Aorta (tissue), 5 donors: ENCODE measurements at regions not wholly inside any gene's neighbourhood (a gene's known extent, or its start where the extent isn't known, plus 50 kb on each side); places are given as distances from the start of the nearest gene placed in this dataset.

Experiments
- ATAC-seq: fragments of 200-7000 bp; cut with Tn5 transposase; one replicate; pipeline ENCODE4 v1.9.1; 2022; ENCODE audit warnings: moderate library complexity; ENCODE audit not compliant: low FRiP score
- DNase-seq, 2 donors: peaks; one replicate each; pipeline ENCODE4 v3.0.0-alpha.2; 2020
- H3K27ac ChIP-seq, 2 donors: one replicate each; pipeline ENCODE4 v1.5.1; 2013; ENCODE audit warnings: low read length in 2 of 2, mild to moderate bottlenecking in 2 of 2, moderate library complexity in 2 of 2, control low read depth in 1 of 2, inconsistent platforms in 1 of 2, low read depth in 1 of 2
- H3K27me3 ChIP-seq, 2 donors: one replicate each; pipeline ENCODE4 v1.6.1; 2013; ENCODE audit warnings: control low read depth in 1 of 2, low read length in 1 of 2, mild to moderate bottlenecking in 1 of 2, moderate library complexity in 1 of 2; ENCODE audit not compliant: insufficient read depth in 2 of 2, control insufficient read depth in 1 of 2
- H3K36me3 ChIP-seq, 2 donors: one replicate each; pipeline ENCODE4 v1.6.1; 2013; ENCODE audit warnings: control low read depth in 1 of 2, low read length in 1 of 2, mild to moderate bottlenecking in 1 of 2; ENCODE audit not compliant: insufficient read depth in 2 of 2, control insufficient read depth in 1 of 2
- H3K4me1 ChIP-seq, 2 donors: one replicate each; pipeline ENCODE4 v1.6.1; 2013; ENCODE audit warnings: low read length in 2 of 2, control low read depth in 1 of 2, mild to moderate bottlenecking in 1 of 2, moderate library complexity in 1 of 2; ENCODE audit not compliant: insufficient read depth in 2 of 2, control insufficient read depth in 1 of 2
- H3K4me3 ChIP-seq, 2 donors: one replicate each; pipeline ENCODE4 v1.5.1; 2013; ENCODE audit warnings: low read length in 2 of 2, control low read depth in 1 of 2, mild to moderate bottlenecking in 1 of 2
- H3K9me3 ChIP-seq: one replicate; pipeline ENCODE4 v1.6.1; 2013; ENCODE audit warnings: mild to moderate bottlenecking, low read length; ENCODE audit not compliant: control insufficient read depth
- WGBS, 2 donors: extraction: QIAGEN DNeasy Blood & Tissue Kit; methylation state at CpG; one replicate each; pipeline ENCODE4 v1.1.7; 2013; 5-methylcytosine and 5-hydroxymethylcytosine counted together
- intact Hi-C, 2 donors: fragments of 100-400 bp; cut with DNase I; formaldehyde crosslinking; loops; one replicate each; pipeline versions ENCODE4 v1.14.2 to v1.15.0; 2022
- donor health status: healthy with polysubstance abuse.
- donor health status: Bipolar disorder and iron deficiency.
- donor health status: DM: no; HTN: no; CAD: no.
- donor health status: DM: no; HTN: no; CAD: no.
- donor health status: DM: yes; HTN: yes; CAD: no.

DNA sequence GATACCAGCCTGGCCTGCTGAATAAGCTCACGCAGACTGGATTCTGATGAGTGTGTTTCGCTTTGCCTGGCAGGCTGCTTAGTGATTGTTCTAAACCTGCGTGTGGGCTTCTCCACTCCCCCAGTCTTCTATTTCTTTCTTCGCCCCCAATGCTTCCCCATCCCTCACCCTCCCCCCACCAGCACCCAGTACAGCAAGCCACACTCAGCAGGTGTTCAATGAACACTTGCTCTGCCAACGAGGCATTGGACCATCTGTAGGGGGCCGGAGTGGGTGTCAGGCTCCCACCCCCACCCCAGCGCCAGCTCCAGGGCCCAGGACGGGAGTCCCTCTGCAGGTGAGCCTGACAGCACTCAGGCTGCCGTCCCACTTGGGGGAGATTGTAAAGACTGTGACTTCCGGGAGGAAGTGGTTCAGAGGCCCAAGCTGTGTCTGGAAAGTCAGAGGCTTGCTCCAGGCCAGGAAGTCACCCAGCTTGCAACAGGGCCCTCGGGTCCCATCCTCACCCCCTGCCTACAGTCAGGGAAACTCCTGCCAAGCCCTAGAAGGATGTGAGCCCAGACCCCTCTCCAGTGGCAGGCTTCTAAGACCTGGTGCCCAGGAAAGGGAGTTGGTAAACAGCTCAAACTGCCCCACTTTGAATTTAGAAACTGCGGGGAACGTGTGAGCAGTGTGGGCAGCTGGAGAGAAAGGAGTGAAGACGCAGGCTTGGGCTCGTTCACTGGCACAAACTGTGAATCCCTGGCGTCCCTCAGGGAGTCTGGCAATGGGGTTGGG is 66.3 kb upstream of the PRDM11 start:
- no peaks in the 10 kb centered on the region for H3K9me3 ChIP-seq
- H3K4me1 ChIP-seq: no peaks in the 10 kb centered on the region
- H3K36me3 ChIP-seq: no peaks in the 10 kb centered on the region
- ATAC-seq: no peak
- intact Hi-C loops: no loop called here
- no peak overlapping the region for H3K4me3 ChIP-seq
- H3K27me3 ChIP-seq: no peaks in the 10 kb centered on the region
- H3K27ac ChIP-seq: no peak overlapping the region
- 75% methylated on average over 16 of the region's 16 CpGs for WGBS, 2 donors
- DNase-seq: peak in 1 of 2 donors; percentile 70

GRCh38 chr11:45082744-45083543 is 63.5 kb upstream of the PRDM11 start:
- no peak overlapping the region for H3K4me3 ChIP-seq
- no peak for DNase-seq
- 51 to 60% methylated on average over 10 of the region's 10 CpGs for WGBS, 2 donors
- no peak for ATAC-seq
- no peak overlapping the region for H3K27ac ChIP-seq
- H3K9me3 ChIP-seq: no peaks in the 10 kb centered on the region
- H3K4me1 ChIP-seq: no peaks in the 10 kb centered on the region
- intact Hi-C loops: no loop called here
- no peaks in the 10 kb centered on the region for H3K36me3 ChIP-seq
- H3K27me3 ChIP-seq: no peaks in the 10 kb centered on the region

GRCh38 chr11:45083544-45084087 is 62.8 kb upstream of the PRDM11 start:
- no peaks in the 10 kb centered on the region for H3K27me3 ChIP-seq
- ATAC-seq: no peak
- WGBS, 2 donors: 20 to 33% methylated on average over 3 of the region's 3 CpGs
- intact Hi-C loops: no loop called here
- H3K9me3 ChIP-seq: no peaks in the 10 kb centered on the region
- no peaks in the 10 kb centered on the region for H3K4me1 ChIP-seq
- no peak overlapping the region for H3K27ac ChIP-seq
- no peak for DNase-seq
- H3K4me3 ChIP-seq: no peak overlapping the region
- H3K36me3 ChIP-seq: no peaks in the 10 kb centered on the region

DNA sequence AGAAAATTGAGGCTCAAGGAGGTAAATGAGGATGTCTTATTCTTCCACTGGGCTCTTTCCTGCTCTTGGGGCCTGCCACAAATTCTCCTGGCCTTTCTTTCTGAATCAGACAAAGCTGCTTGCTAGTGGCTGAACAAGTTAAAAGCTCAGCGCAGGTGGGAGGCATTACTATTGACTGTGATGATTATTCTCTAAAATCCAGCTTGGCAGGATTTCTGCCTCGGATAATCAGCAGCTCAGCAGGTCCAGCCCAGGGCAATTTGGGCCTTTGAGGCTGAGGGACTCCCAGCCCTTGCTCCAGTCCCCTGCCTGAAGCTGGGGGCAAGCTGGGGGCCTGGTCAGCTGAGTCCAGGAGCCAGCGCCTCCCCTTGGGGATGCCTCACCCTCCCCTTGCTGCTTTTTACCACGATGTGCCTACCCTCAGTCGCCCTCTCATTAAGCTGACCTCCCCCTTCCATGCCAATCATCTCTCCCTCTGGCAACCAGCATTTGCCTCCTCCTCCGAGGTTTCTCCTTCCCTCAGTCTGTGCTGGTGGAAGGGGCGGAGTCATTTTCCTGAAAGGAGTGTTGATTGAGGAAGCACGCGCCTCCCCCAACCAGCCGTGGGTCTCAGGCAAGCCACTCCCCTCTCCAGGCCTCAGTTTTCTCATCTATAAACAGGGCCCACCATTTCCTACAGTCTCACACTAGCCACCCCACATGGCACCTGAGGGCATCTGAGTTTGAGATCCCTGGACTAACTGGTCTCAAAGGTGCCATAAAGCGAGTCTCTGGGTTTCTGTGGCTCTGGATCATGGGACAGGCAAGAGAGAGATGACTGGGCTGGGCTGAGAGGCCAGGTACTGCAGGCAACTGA is 60.6 kb upstream of the PRDM11 start:
- intact Hi-C loops: loop anchor here (5.0 kb wide), 1 partner anchor 64 kb away; no protein-coding TSS in a partner anchor
- ATAC-seq (no peak), DNase-seq (no peak)
- Histone ChIP-seq H3K4me1 (no peaks in the 10 kb centered on the region), H3K27me3 (no peaks in the 10 kb centered on the region), H3K9me3 (no peaks in the 10 kb centered on the region), H3K36me3 (no peaks in the 10 kb centered on the region), H3K4me3 (no peak overlapping the region), H3K27ac (no peak overlapping the region)
- WGBS, 2 donors: 71 to 75% methylated on average over 11 of the region's 11 CpGs

DNA sequence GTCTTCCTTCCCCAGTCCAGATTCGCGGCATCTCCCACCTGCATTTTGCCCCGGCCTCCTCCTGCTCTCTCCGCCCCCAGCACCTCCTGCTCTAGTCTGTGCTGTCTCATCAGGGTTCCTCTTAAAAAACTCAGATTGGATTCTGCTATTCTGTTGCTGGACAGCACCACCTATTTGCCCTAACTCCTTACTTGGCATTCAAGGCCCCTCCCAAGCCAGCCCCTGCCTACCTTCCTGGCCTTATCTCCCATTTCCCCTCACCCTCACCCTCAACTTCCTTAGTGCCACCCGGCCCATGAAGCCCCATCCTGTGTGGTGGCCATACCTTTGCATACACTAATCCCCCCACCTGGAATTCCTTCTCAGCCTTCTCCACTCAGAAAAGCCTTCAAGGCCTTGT is 59.9 kb upstream of the PRDM11 start:
- H3K4me3 ChIP-seq: no peak overlapping the region
- no peaks in the 10 kb centered on the region for H3K27me3 ChIP-seq
- no peak overlapping the region for H3K27ac ChIP-seq
- H3K4me1 ChIP-seq: no peaks in the 10 kb centered on the region
- intact Hi-C loops: loop anchor here (5.0 kb wide), 1 partner anchor 64 kb away; no protein-coding TSS in a partner anchor
- 94 to 96% methylated on average over 5 of the region's 5 CpGs for WGBS, 2 donors
- H3K9me3 ChIP-seq: no peaks in the 10 kb centered on the region
- no peak for ATAC-seq
- no peak for DNase-seq
- H3K36me3 ChIP-seq: no peaks in the 10 kb centered on the region

DNA sequence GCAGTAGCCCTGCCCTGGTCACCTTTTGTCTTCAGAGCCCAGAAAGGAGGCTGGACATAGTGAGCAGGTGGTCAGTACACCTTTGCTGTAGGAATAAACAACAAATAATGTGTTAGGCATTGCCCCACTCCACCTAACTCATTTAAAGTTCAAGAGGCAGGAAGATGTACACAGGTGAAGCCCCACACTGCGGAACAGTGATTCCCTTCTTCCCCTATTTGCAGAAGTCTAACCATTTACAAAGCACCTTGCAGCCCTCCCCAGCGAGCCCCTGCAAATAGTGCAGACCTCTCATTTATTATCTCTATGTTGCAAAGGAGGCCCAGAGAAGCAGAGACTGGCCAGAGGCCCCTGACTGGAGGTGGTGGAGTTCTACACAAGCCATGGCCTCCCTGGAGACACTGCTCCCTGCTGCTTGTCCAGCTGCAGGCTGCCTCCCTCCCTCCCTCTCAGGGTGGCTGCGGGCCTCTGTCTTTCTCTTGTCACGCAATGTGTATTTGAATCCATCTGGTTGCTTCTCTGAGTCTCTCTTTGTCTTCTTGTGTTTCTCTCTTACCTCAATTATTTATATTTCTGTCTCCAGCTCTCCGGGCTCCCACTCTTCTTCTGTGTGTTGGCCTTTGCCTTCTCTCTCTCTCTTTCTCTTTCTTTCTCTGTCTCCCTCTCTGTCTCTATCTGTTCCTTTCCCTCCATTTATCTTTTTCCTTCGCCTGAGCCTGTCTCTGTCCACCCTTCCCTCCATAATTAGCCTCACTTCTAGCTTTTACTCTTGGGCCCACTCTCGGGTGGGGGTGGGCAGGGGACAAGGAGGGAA is 59.1 kb upstream of the PRDM11 start:
- Histone ChIP-seq H3K27me3 (no peaks in the 10 kb centered on the region), H3K36me3 (no peaks in the 10 kb centered on the region), H3K9me3 (no peaks in the 10 kb centered on the region), H3K27ac (no peak overlapping the region), H3K4me3 (no peak overlapping the region), H3K4me1 (no peaks in the 10 kb centered on the region)
- intact Hi-C loops: loop anchor here (5.0 kb wide), 1 partner anchor 65 kb away; no protein-coding TSS in a partner anchor
- 93 to 94% methylated on average over 7 of the region's 7 CpGs for WGBS, 2 donors
- ATAC-seq (no peak), DNase-seq (no peak)

GRCh38 chr11:45087900-45088160 is 58.6 kb upstream of the PRDM11 start:
- Histone ChIP-seq H3K4me1 (no peaks in the 10 kb centered on the region), H3K27me3 (no peaks in the 10 kb centered on the region), H3K9me3 (no peaks in the 10 kb centered on the region), H3K4me3 (no peak overlapping the region), H3K36me3 (no peaks in the 10 kb centered on the region), H3K27ac (no peak overlapping the region)
- no peak for DNase-seq
- intact Hi-C loops: loop anchor here (5.0 kb wide), 1 partner anchor 66 kb away; no protein-coding TSS in a partner anchor
- 84 to 86% methylated on average over 7 of the region's 7 CpGs for WGBS, 2 donors
- no peak for ATAC-seq

DNA sequence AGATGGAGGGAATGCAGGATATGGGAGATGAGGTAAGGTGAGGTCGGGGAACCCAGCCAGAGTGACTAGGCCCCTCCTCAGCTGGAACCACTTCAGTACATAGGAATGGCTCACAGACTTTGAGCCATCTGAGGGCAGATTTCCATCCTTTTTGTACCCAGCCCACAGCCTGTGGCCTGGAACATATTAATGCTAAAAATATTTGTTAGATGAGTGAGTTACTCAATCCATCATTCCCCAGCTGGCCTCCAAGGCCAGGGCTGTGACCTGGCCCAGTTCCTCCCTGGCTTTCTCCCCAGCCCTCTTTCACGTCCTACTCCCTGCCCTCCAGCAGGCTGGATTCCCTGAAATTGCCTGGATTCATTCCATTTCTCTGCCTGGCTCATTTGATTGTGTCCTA is 57.2 kb upstream of the PRDM11 start:
- peak; percentile 91 to 93 for DNase-seq
- peak overlapping the region in 1 of 2 donors; percentile 92 for H3K27ac ChIP-seq
- H3K4me1 ChIP-seq: no peaks in the 10 kb centered on the region
- H3K36me3 ChIP-seq: no peaks in the 10 kb centered on the region
- ATAC-seq: peak; percentile 92
- H3K27me3 ChIP-seq: no peaks in the 10 kb centered on the region
- H3K9me3 ChIP-seq: no peaks in the 10 kb centered on the region
- intact Hi-C loops: loop anchor here (5.0 kb wide), 1 partner anchor 67 kb away; no protein-coding TSS in a partner anchor
- 18 to 32% methylated on average over 2 of the region's 2 CpGs for WGBS, 2 donors
- H3K4me3 ChIP-seq: no peak overlapping the region
